IPS-18c (cell line): ENCODE measurements at regions not wholly inside any gene's neighbourhood (a gene's known extent, or its start where the extent isn't known, plus 50 kb on each side); places are given as distances from the start of the nearest gene placed in this dataset.

ENCODE experiments used
- H3K4me3 ChIP-seq: 2 replicates; pipeline ENCODE4 v1.7.0; 2013; ENCODE audit warnings: low read depth, mild to moderate bottlenecking, low read length, moderate library complexity; ENCODE audit not compliant: insufficient read depth
- H3K9me3 ChIP-seq: one replicate; pipeline ENCODE4 v1.6.1; 2013; ENCODE audit warnings: mild to moderate bottlenecking, low read length, moderate library complexity; ENCODE audit not compliant: control insufficient read depth, insufficient read depth

DNA sequence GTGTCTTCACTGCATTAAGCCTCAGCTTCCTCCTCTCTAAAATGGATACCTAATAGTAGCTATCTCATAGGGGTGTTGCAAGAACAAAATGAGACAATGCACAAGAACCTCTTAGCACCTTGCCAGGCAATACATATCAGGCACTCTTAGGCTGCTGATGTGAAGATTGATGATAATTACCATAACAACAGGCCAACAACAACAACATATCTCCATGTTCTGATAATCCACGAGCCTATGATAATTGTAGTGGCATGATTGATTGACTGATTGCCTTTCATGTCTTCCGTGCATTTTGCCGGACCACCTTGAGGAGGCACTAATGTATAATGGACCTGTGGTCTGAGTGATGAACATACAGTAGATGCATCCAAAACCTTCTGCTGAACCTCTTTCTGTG, 50.7 kb upstream of the WSCD2 start:
- Histone ChIP-seq H3K4me3 (no peak overlapping the region), H3K9me3 (no peaks in the 10 kb centered on the region)
